Esophagus squamous epithelium (tissue), 5 donors: ENCODE measurements at regions not wholly inside any gene's neighbourhood (a gene's known extent, or its start where the extent isn't known, plus 50 kb on each side); places are given as distances from the start of the nearest gene placed in this dataset.

Experiments used
- DNase-seq: peaks from one replicate; lab custom pipeline; 2025; lab: John Stamatoyannopoulos, UW
- H3K27ac ChIP-seq, 4 donors: fragments of 200-600 bp; sonication (generic); one replicate each; pipeline ENCODE4 v1.5.1; 2016 to 2019; ENCODE audit warnings: mild to moderate bottlenecking in 1 of 4
- H3K27me3 ChIP-seq, 4 donors: fragments of 200-600 bp; sonication (generic); 1 replicate in 3 of 4; 2 replicates in 1 of 4; pipeline versions ENCODE4 v1.5.1 to v1.6.0; 2017 to 2021; ENCODE audit warnings: antibody characterized with exemption in 1 of 4
- H3K36me3 ChIP-seq, 3 donors: fragments of 200-600 bp; sonication (generic); one replicate each; pipeline ENCODE4 v1.5.1; 2016 to 2019
- H3K4me1 ChIP-seq, 3 donors: fragments of 200-600 bp; sonication (generic); one replicate each; pipeline ENCODE4 v1.5.1; 2017 to 2019
- H3K4me3 ChIP-seq, 4 donors: fragments of 200-600 bp; sonication (generic); 1 replicate in 3 of 4; 2 replicates in 1 of 4; pipeline ENCODE4 v1.5.1; 2016 to 2019; ENCODE audit warnings: mild to moderate bottlenecking in 2 of 4, moderate library complexity in 1 of 4
- H3K9me3 ChIP-seq, 3 donors: fragments of 200-600 bp; sonication (generic); one replicate each; pipeline ENCODE4 v1.5.1; 2016 to 2019
- CTCF ChIP-seq, 6 experiments: fragments of 450-650 bp in 4 of 6; fragments of 200-600 bp in 2 of 6; sonication (generic) in 2 of 6; IDR thresholded peaks; one replicate each; pipeline ENCODE4 v1.5.1; 2016 to 2019; ENCODE audit warnings: antibody characterized with exemption in 6 of 6, mild to moderate bottlenecking in 4 of 6, moderate library complexity in 4 of 6
- POLR2A ChIP-seq, 4 donors: fragments of 450-650 bp; IDR thresholded peaks; one replicate each; pipeline ENCODE4 v1.6.1; 2017; ENCODE audit warnings: antibody characterized with exemption in 4 of 4, mild to moderate bottlenecking in 4 of 4, moderate library complexity in 3 of 4
- WGBS, 2 donors: methylation state at CpG; one replicate each; pipeline ENCODE4 v1.1.5; 2018; 5-methylcytosine and 5-hydroxymethylcytosine counted together
- intact Hi-C: fragments of 100-400 bp; cut with DNase I; formaldehyde crosslinking; loops from one replicate; pipeline ENCODE4 v1.15.0; 2022
- donor health status: DM: yes; HTN: yes; CAD: no.

- TF ChIP-seq CTCF (IDR thresholded peaks at IDR 0.05) = no peak
- TF ChIP-seq POLR2A (IDR thresholded peaks at IDR 0.05) = no peak
- Histone ChIP-seq H3K4me1 (peaks cover 6 to 48% (median 14%) of the 10 kb centered on the region in 3 donors), H3K27me3 (no peaks in the 10 kb centered on the region), H3K4me3 (no peak overlapping the region), H3K36me3 (no peaks in the 10 kb centered on the region), H3K9me3 (no peaks in the 10 kb centered on the region), H3K27ac (no peak overlapping the region)
- intact Hi-C loops = no loop called here
- 81 to 97% methylated on average over 3 to 5 of the region's 5 CpGs for WGBS, 2 donors
- no peak for DNase-seq
These were observed 203.4 kb upstream of the RAB4A start for GRCh38 chr1:229067546-229067945.

GRCh38 chr1:229068270-229068987, 202.5 kb upstream of the RAB4A start:
- Histone ChIP-seq H3K27me3 (no peaks in the 10 kb centered on the region), H3K4me1 (peaks cover 6 to 48% (median 14%) of the 10 kb centered on the region in 3 donors), H3K9me3 (no peaks in the 10 kb centered on the region), H3K36me3 (no peaks in the 10 kb centered on the region), H3K4me3 (no peak overlapping the region), H3K27ac (peak overlapping the region in 2 of 4 donors; percentile 54 to 66)
- no peak for DNase-seq
- TF ChIP-seq CTCF (IDR thresholded peaks at IDR 0.05) = no peak
- no peak for TF ChIP-seq POLR2A (IDR thresholded peaks at IDR 0.05)
- intact Hi-C loops = no loop called here
- WGBS, 2 donors = 46 to 62% methylated on average over 7 of the region's 7 CpGs

GRCh38 chr1:229069176-229069575, 201.7 kb upstream of the RAB4A start:
- Histone ChIP-seq H3K4me3 (no peak overlapping the region), H3K36me3 (no peaks in the 10 kb centered on the region), H3K27ac (peak overlapping the region in 1 of 4 donors; percentile 22), H3K4me1 (peaks cover 6 to 46% (median 14%) of the 10 kb centered on the region in 3 donors), H3K27me3 (no peaks in the 10 kb centered on the region), H3K9me3 (no peaks in the 10 kb centered on the region)
- TF ChIP-seq CTCF (IDR thresholded peaks at IDR 0.05) (no peak), POLR2A (IDR thresholded peaks at IDR 0.05) (no peak)
- no peak for DNase-seq
- intact Hi-C loops = no loop called here

GRCh38 chr1:229070168-229070567, 200.7 kb upstream of the RAB4A start:
- no peak overlapping the region for H3K4me3 ChIP-seq
- peak overlapping the region in 1 of 4 donors; percentile 22 for H3K27ac ChIP-seq
- H3K27me3 ChIP-seq = no peaks in the 10 kb centered on the region
- peak; percentile 23 for DNase-seq
- no peaks in the 10 kb centered on the region for H3K36me3 ChIP-seq
- H3K9me3 ChIP-seq = no peaks in the 10 kb centered on the region
- intact Hi-C loops = no loop called here
- H3K4me1 ChIP-seq = peaks cover 6 to 37% (median 11%) of the 10 kb centered on the region in 3 donors
- TF ChIP-seq POLR2A (IDR thresholded peaks at IDR 0.05) (no peak), CTCF (IDR thresholded peaks at IDR 0.05) (no peak)
- 7 to 14% methylated on average over 2 to 4 of the region's 5 CpGs for WGBS, 2 donors

- no peak for DNase-seq
- WGBS, 2 donors = 89 to 91% methylated on average over 6 of the region's 6 CpGs
- Histone ChIP-seq H3K27ac (no peak overlapping the region), H3K4me1 (peaks cover 0 to 22% (median 8%) of the 10 kb centered on the region in 3 donors), H3K27me3 (no peaks in the 10 kb centered on the region), H3K9me3 (no peaks in the 10 kb centered on the region), H3K4me3 (no peak overlapping the region), H3K36me3 (no peaks in the 10 kb centered on the region)
- TF ChIP-seq POLR2A (IDR thresholded peaks at IDR 0.05) (no peak), CTCF (IDR thresholded peaks at IDR 0.05) (no peak)
- intact Hi-C loops = no loop called here
These were observed 197.7 kb upstream of the RAB4A start for GRCh38 chr1:229073251-229073650.
